ENCODE measurements at regions not wholly inside any gene's neighbourhood (a gene's known extent, or its start where the extent isn't known, plus 50 kb on each side); places are given as distances from the start of the nearest gene placed in this dataset.

DNA sequence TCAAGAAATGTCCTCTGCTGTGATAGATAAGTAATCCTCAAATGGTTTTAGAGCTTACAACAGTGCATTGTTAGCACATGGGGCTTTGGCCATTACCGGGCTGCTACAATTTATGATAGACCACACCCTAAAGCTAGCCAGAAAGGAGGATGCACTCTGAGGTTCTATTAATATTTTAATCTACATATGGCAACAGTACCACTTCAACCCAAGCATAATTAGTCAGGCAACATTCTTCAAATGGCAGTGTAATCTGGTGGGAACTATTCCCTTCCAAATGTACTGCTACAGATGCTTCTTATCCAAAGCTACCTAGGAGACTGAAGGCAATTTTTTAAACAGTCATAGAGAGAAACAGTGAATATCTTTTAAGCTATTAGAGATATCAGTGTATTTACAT is 697.6 kb downstream of the KCNA4 start:
- Histone ChIP-seq H3K9me3 (ENCODE audit: control insufficient read depth in 1 of 2, insufficient read depth in 1 of 2, low read depth in 1 of 2, low read length in 2 of 2) (no peaks in the 10 kb centered on the region), H3K27ac (ENCODE audit: low read depth, low read length) (no peak overlapping the region), H3K4me2 (ENCODE audit: low read length) (no peak overlapping the region), H3K27me3 (ENCODE audit: insufficient read depth, low read length) (no peaks in the 10 kb centered on the region), H3K4me1 (ENCODE audit: control insufficient read depth in 1 of 2, insufficient read depth in 2 of 2, low read length in 2 of 2) (peaks cover 10 to 14% of the 10 kb centered on the region in 2 experiments; a peak in 3 of 4 replicates), H3K79me2 (ENCODE audit: insufficient read depth, low read length) (no peaks in the 10 kb centered on the region), H2AFZ (ENCODE audit: low read depth, low read length, poor library complexity, severe bottlenecking) (no peak overlapping the region), H4K20me1 (ENCODE audit: insufficient read depth) (no peaks in the 10 kb centered on the region), H3K9ac (ENCODE audit: low read length) (no peak overlapping the region), H3K36me3 (ENCODE audit: control insufficient read depth in 1 of 2, insufficient read depth in 2 of 2, low read length in 2 of 2) (no peaks in the 10 kb centered on the region), H3K4me3 (replicated peaks in 1 of 2; ENCODE audit: low read depth in 1 of 2, low read length in 2 of 2) (no peak overlapping the region), H3K9me2 (ENCODE audit: insufficient read depth) (no peaks in the 10 kb centered on the region)
- ChIA-PET POLR2A (no interaction called here), RAD21 (ENCODE audit: low non-redundant PET in 1 of 2, low total read pairs in 2 of 2, uncharacterized antibody in 2 of 2, unreplicated experiment in 2 of 2) (no interaction called here), CTCF (interaction anchor here (0.8 kb wide), 1 partner anchor 9 kb away, joined by 3 read pairs; no protein-coding TSS in a partner anchor)
- no peak for ATAC-seq
- no peak for DNase-seq (ENCODE audit: low read depth, low spot score)
- intact Hi-C loops (cut with micrococcal nuclease) = no loop called here
- TF ChIP-seq, protein P1, sequence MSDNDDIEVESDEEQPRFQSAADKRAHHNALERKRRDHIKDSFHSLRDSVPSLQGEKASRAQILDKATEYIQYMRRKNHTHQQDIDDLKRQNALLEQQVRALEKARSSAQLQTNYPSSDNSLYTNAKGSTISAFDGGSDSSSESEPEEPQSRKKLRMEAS (IDR thresholded peaks at IDR 0.05) = no peak
- TF ChIP-seq CBX3 (IDR thresholded peaks at IDR 0.05; ENCODE audit: low read depth) (no peak), ATF3 (IDR thresholded peaks at IDR 0.05) (no peak), RAD21 (IDR thresholded peaks at IDR 0.05; ENCODE audit: low read depth) (no peak), SP1 (IDR thresholded peaks at IDR 0.05; ENCODE audit: low read depth) (no peak), SIN3A (IDR thresholded peaks at IDR 0.05; ENCODE audit: low read depth) (no peak), TCF7L2 (IDR thresholded peaks at IDR 0.05; ENCODE audit: borderline replicate concordance, extremely low read depth, insufficient read depth, insufficient read length) (no peak), POLR2AphosphoS5 (IDR thresholded peaks at IDR 0.05; ENCODE audit: low read depth, low read length) (no peak), ZFX (IDR thresholded peaks at IDR 0.05) (no peak), FOSL1 (IDR thresholded peaks at IDR 0.05; ENCODE audit: low read depth) (no peak), POLR2A (IDR thresholded peaks at IDR 0.05; ENCODE audit: borderline replicate concordance, extremely low read depth, insufficient read depth, insufficient read length) (no peak), ELF1 (IDR thresholded peaks at IDR 0.05; ENCODE audit: borderline replicate concordance, low read depth) (no peak), EGR1 (IDR thresholded peaks at IDR 0.05; ENCODE audit: low read depth) (no peak), CEBPB (IDR thresholded peaks at IDR 0.05; ENCODE audit: low read depth) (no peak), ZNF274 (IDR thresholded peaks at IDR 0.05; ENCODE audit: low read depth, low read length) (no peak)
- no TSS peak for BruUV-seq (replicated peaks)
